ENCODE measurements at regions not wholly inside any gene's neighbourhood (a gene's known extent, or its start where the extent isn't known, plus 50 kb on each side); places are given as distances from the start of the nearest gene placed in this dataset.

GRCh38 chrX:122943918-122944317 is 240.2 kb upstream of the GRIA3 start:
- no peaks in the 10 kb centered on the region for H3K36me3 ChIP-seq (replicated peaks in 1 of 2; ENCODE audit: control extremely low read depth in 1 of 2, control insufficient read depth in 1 of 2, extremely low read depth in 1 of 2, insufficient read depth in 2 of 2, low read length in 1 of 2)
- intact Hi-C loops (cut with micrococcal nuclease): no loop called here
- no peak overlapping the region for H3K4me2 ChIP-seq (replicated peaks; ENCODE audit: low read depth, low read length, poor library complexity, severe bottlenecking)
- H3K79me2 ChIP-seq (ENCODE audit: control insufficient read depth, insufficient read depth, low read length): no peaks in the 10 kb centered on the region
- WGBS (ENCODE audit: insufficient coverage): no CpG with 5 or more reads among the region's 3 CpGs
- ATAC-seq (ENCODE audit: low read depth): no peak
- POLR2A ChIA-PET: no interaction called here
- H3K4me3 Mint-ChIP-seq: no peak overlapping the region
- no peaks in the 10 kb centered on the region for H3K27me3 Mint-ChIP-seq
- H2AFZ ChIP-seq (ENCODE audit: insufficient read depth, low read depth, low read length, poor library complexity, severe bottlenecking): no peak overlapping the region
- H3K4me1 ChIP-seq (ENCODE audit: control insufficient read depth in 2 of 2, insufficient read depth in 2 of 2, low read length in 2 of 2): no peaks in the 10 kb centered on the region
- no peaks in the 10 kb centered on the region for H4K20me1 ChIP-seq (ENCODE audit: control insufficient read depth, insufficient read depth, low read length, poor library complexity, severe bottlenecking)
- no peak overlapping the region for H3K27ac Mint-ChIP-seq
- H3K9ac ChIP-seq (ENCODE audit: low read length): no peak overlapping the region
- no peaks in the 10 kb centered on the region for H3K27me3 ChIP-seq (replicated peaks in 1 of 4; ENCODE audit: control extremely low read depth in 1 of 4, control insufficient read depth in 3 of 4, insufficient read depth in 4 of 4, low read length in 3 of 4)
- no peak for DNase-seq
- TF ChIP-seq, protein P1, sequence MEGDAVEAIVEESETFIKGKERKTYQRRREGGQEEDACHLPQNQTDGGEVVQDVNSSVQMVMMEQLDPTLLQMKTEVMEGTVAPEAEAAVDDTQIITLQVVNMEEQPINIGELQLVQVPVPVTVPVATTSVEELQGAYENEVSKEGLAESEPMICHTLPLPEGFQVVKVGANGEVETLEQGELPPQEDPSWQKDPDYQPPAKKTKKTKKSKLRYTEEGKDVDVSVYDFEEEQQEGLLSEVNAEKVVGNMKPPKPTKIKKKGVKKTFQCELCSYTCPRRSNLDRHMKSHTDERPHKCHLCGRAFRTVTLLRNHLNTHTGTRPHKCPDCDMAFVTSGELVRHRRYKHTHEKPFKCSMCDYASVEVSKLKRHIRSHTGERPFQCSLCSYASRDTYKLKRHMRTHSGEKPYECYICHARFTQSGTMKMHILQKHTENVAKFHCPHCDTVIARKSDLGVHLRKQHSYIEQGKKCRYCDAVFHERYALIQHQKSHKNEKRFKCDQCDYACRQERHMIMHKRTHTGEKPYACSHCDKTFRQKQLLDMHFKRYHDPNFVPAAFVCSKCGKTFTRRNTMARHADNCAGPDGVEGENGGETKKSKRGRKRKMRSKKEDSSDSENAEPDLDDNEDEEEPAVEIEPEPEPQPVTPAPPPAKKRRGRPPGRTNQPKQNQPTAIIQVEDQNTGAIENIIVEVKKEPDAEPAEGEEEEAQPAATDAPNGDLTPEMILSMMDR (IDR thresholded peaks at IDR 0.05): no peak
- no peak for TF ChIP-seq EZH2 (IDR thresholded peaks at IDR 0.05; ENCODE audit: borderline replicate concordance, insufficient read depth, low read depth, low read length, poor library complexity, severe bottlenecking)
- no peak overlapping the region for H3K4me3 ChIP-seq (ENCODE audit: control extremely low read depth in 1 of 5, extremely low read depth in 1 of 5, insufficient read depth in 1 of 5, low read depth in 2 of 5, low read length in 4 of 5)
- H3K9me3 ChIP-seq (ENCODE audit: control extremely low read depth in 1 of 3, control insufficient read depth in 2 of 3, insufficient read depth in 1 of 3, low read length in 2 of 3): no peaks in the 10 kb centered on the region
- no peaks in the 10 kb centered on the region for H3K4me1 Mint-ChIP-seq
- H3K9me3 Mint-ChIP-seq (ENCODE audit: insufficient read depth): no peaks in the 10 kb centered on the region
- CTCF ChIA-PET: no interaction called here
- no peak overlapping the region for H3K27ac ChIP-seq (ENCODE audit: low read length in 2 of 2)

- Histone ChIP-seq H2AFZ (ENCODE audit: insufficient read depth, low read depth, low read length, poor library complexity, severe bottlenecking) (no peak overlapping the region), H3K27ac (ENCODE audit: low read length in 2 of 2) (no peak overlapping the region), H3K36me3 (replicated peaks in 1 of 2; ENCODE audit: control extremely low read depth in 1 of 2, control insufficient read depth in 1 of 2, extremely low read depth in 1 of 2, insufficient read depth in 2 of 2, low read length in 1 of 2) (no peaks in the 10 kb centered on the region), H3K4me2 (replicated peaks; ENCODE audit: low read depth, low read length, poor library complexity, severe bottlenecking) (no peak overlapping the region), H3K4me3 (ENCODE audit: control extremely low read depth in 1 of 5, extremely low read depth in 1 of 5, insufficient read depth in 1 of 5, low read depth in 2 of 5, low read length in 4 of 5) (no peak overlapping the region), H3K79me2 (ENCODE audit: control insufficient read depth, insufficient read depth, low read length) (no peaks in the 10 kb centered on the region), H3K4me1 (ENCODE audit: control insufficient read depth in 2 of 2, insufficient read depth in 2 of 2, low read length in 2 of 2) (no peaks in the 10 kb centered on the region), H3K9ac (ENCODE audit: low read length) (no peak overlapping the region), H3K27me3 (replicated peaks in 1 of 4; ENCODE audit: control extremely low read depth in 1 of 4, control insufficient read depth in 3 of 4, insufficient read depth in 4 of 4, low read length in 3 of 4) (no peaks in the 10 kb centered on the region), H4K20me1 (ENCODE audit: control insufficient read depth, insufficient read depth, low read length, poor library complexity, severe bottlenecking) (no peaks in the 10 kb centered on the region), H3K9me3 (ENCODE audit: control extremely low read depth in 1 of 3, control insufficient read depth in 2 of 3, insufficient read depth in 1 of 3, low read length in 2 of 3) (no peaks in the 10 kb centered on the region)
- Mint-ChIP-seq H3K27me3 (no peaks in the 10 kb centered on the region), H3K9me3 (ENCODE audit: insufficient read depth) (no peaks in the 10 kb centered on the region), H3K4me3 (no peak overlapping the region), H3K4me1 (no peaks in the 10 kb centered on the region), H3K27ac (no peak overlapping the region)
- ChIA-PET POLR2A (no interaction called here), CTCF (no interaction called here)
- DNase-seq: no peak
- TF ChIP-seq, protein P1 (IDR thresholded peaks at IDR 0.05): no peak
- TF ChIP-seq EZH2 (IDR thresholded peaks at IDR 0.05; ENCODE audit: borderline replicate concordance, insufficient read depth, low read depth, low read length, poor library complexity, severe bottlenecking): no peak
- ATAC-seq (ENCODE audit: low read depth): no peak
- WGBS (ENCODE audit: insufficient coverage): no CpG with 5 or more reads among the region's 4 CpGs
- intact Hi-C loops (cut with micrococcal nuclease): no loop called here
These were observed 238.8 kb upstream of the GRIA3 start for GRCh38 chrX:122945328-122945727.

Data from B cell (primary cell).